ENCODE measurements at regions not wholly inside any gene's neighbourhood (a gene's known extent, or its start where the extent isn't known, plus 50 kb on each side); places are given as distances from the start of the nearest gene placed in this dataset.

DNA sequence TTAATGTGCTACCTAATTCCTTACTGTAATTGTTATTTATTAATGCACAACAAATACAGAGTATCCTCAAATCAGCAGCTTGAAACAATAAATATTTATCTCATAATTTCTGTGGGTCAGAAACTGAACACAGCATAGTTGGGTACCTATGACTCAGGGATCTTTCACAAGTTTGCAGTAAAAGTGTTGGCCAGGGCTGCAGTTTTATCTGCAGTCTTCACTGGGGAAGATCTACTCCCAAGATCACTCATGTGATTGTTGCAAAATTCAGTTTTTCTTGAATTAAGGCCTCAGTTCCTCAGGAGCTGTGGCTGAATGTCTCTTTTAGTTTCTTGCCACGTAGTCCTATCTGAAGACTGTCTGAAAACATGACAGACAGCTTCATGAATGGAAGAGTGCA lies 237.8 kb downstream of the ZWINT start:
- CTCF ChIA-PET = no interaction called here
- Mint-ChIP-seq H3K4me3 (no peak overlapping the region), H3K4me1 (no peaks in the 10 kb centered on the region), H3K9me3 (no peaks in the 10 kb centered on the region), H3K27me3 (no peaks in the 10 kb centered on the region), H3K27ac (no peak overlapping the region), H3K36me3 (ENCODE audit: low read depth) (no peaks in the 10 kb centered on the region)
- ATAC-seq (ENCODE audit: low read depth) (no peak), DNase-seq (no peak)
- TF ChIP-seq, protein P1, sequence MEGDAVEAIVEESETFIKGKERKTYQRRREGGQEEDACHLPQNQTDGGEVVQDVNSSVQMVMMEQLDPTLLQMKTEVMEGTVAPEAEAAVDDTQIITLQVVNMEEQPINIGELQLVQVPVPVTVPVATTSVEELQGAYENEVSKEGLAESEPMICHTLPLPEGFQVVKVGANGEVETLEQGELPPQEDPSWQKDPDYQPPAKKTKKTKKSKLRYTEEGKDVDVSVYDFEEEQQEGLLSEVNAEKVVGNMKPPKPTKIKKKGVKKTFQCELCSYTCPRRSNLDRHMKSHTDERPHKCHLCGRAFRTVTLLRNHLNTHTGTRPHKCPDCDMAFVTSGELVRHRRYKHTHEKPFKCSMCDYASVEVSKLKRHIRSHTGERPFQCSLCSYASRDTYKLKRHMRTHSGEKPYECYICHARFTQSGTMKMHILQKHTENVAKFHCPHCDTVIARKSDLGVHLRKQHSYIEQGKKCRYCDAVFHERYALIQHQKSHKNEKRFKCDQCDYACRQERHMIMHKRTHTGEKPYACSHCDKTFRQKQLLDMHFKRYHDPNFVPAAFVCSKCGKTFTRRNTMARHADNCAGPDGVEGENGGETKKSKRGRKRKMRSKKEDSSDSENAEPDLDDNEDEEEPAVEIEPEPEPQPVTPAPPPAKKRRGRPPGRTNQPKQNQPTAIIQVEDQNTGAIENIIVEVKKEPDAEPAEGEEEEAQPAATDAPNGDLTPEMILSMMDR (IDR thresholded peaks at IDR 0.05) = no peak
- POLR2A ChIA-PET = no interaction called here
- intact Hi-C loops (cut with micrococcal nuclease) = no loop called here

GRCh38 chr10:56116684-56117083 lies 244.4 kb downstream of the ZWINT start:
- ATAC-seq (ENCODE audit: low read depth) (no peak), DNase-seq (no peak)
- Mint-ChIP-seq H3K27me3 (no peaks in the 10 kb centered on the region), H3K36me3 (ENCODE audit: low read depth) (no peaks in the 10 kb centered on the region), H3K4me1 (no peaks in the 10 kb centered on the region), H3K9me3 (peaks cover 2% of the 10 kb centered on the region), H3K4me3 (no peak overlapping the region), H3K27ac (no peak overlapping the region)
- intact Hi-C loops (cut with micrococcal nuclease) = no loop called here
- TF ChIP-seq, protein P1 (IDR thresholded peaks at IDR 0.05) = no peak
- ChIA-PET CTCF (no interaction called here), POLR2A (no interaction called here)

DNA sequence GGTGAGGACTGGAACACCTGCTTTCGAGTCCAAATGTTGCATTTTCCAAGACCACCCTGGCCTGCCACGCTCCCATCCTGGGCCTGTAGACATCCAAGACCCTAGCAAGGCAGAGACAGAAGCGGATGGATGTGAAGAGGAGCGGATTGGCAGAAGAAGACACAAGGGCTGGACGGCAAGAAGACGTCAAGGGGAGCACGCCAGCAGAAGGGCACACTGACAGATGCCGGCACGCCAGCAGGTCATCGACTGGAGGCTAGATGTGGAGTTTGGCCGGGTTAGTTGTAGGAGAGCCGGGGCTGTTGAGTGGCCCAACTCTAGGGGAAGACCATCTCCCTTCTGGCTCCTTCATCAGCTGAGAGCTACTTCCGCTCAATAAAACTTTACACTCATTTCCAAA lies 251.6 kb downstream of the ZWINT start:
- DNase-seq (no peak), ATAC-seq (ENCODE audit: low read depth) (no peak)
- ChIA-PET CTCF (no interaction called here), POLR2A (no interaction called here)
- H3K4me1 Mint-ChIP-seq = no peaks in the 10 kb centered on the region
- intact Hi-C loops (cut with micrococcal nuclease) = no loop called here
- H3K36me3 Mint-ChIP-seq (ENCODE audit: low read depth) = no peaks in the 10 kb centered on the region
- H3K27ac Mint-ChIP-seq = no peak overlapping the region
- peaks cover 10% of the 10 kb centered on the region for H3K9me3 Mint-ChIP-seq
- H3K4me3 Mint-ChIP-seq = no peak overlapping the region
- TF ChIP-seq, protein P1 (IDR thresholded peaks at IDR 0.05) = no peak
- H3K27me3 Mint-ChIP-seq = no peaks in the 10 kb centered on the region

- ChIA-PET POLR2A (no interaction called here), CTCF (no interaction called here)
- no peak overlapping the region for H3K4me3 Mint-ChIP-seq
- peaks cover 6% of the 10 kb centered on the region for H3K9me3 Mint-ChIP-seq
- ATAC-seq (ENCODE audit: low read depth) = no peak
- H3K4me1 Mint-ChIP-seq = no peaks in the 10 kb centered on the region
- no peak overlapping the region for H3K27ac Mint-ChIP-seq
- TF ChIP-seq, protein P1 (IDR thresholded peaks at IDR 0.05) = no peak
- no peaks in the 10 kb centered on the region for H3K27me3 Mint-ChIP-seq
- intact Hi-C loops (cut with micrococcal nuclease) = no loop called here
- H3K36me3 Mint-ChIP-seq (ENCODE audit: low read depth) = no peaks in the 10 kb centered on the region
- DNase-seq = no peak
Measured at GRCh38 chr10:56104923-56105322, 256.1 kb downstream of the ZWINT start.

- TF ChIP-seq, protein P1 (IDR thresholded peaks at IDR 0.05) = no peak
- ATAC-seq (ENCODE audit: low read depth) = no peak
- no peaks in the 10 kb centered on the region for H3K4me1 Mint-ChIP-seq
- CTCF ChIA-PET = no interaction called here
- H3K36me3 Mint-ChIP-seq (ENCODE audit: low read depth) = no peaks in the 10 kb centered on the region
- H3K27ac Mint-ChIP-seq = no peak overlapping the region
- POLR2A ChIA-PET = no interaction called here
- no peak overlapping the region for H3K4me3 Mint-ChIP-seq
- DNase-seq = no peak
- H3K9me3 Mint-ChIP-seq = peaks cover 4% of the 10 kb centered on the region
- intact Hi-C loops (cut with micrococcal nuclease) = no loop called here
- no peaks in the 10 kb centered on the region for H3K27me3 Mint-ChIP-seq
Measured at GRCh38 chr10:56104487-56104886, 256.6 kb downstream of the ZWINT start.

All from activated B cell treated with CpG ODN at 0.5 μM for 24 hours (primary cell).